HepG2 (cell line): ENCODE measurements at regions not wholly inside any gene's neighbourhood (a gene's known extent, or its start where the extent isn't known, plus 50 kb on each side); places are given as distances from the start of the nearest gene placed in this dataset.

Experiments used
- ATAC-seq: fragments of 200-7000 bp; cut with Tn5 transposase; 3 replicates; pipeline ENCODE4 v1.9.1; 2020; ENCODE audit warnings: mild to moderate bottlenecking, moderate library complexity
- BruUV-seq: library from RNA; stranded (reverse); fragments of 400-500 nt; replicated peaks from 2 replicates; lab custom pipeline; 2021; lab: Mats Ljungman, UMichigan
- CTCF ChIA-PET: fragments of 300-600 bp; formaldehyde crosslinking; extraction: SDS; loops from one replicate; lab custom pipeline; 2021; ENCODE audit warnings: low total read pairs, inconsistent platforms, low intra/inter-chr PET ratio; lab: Yijun Ruan, JAX
- POLR2A ChIA-PET: fragments of 350-600 bp; sonication (Branson Sonifier 250); formaldehyde crosslinking; loops from one replicate; lab custom pipeline; 2020; ENCODE audit warnings: antibody characterized with exemption, inconsistent platforms; lab: Yijun Ruan, JAX
- DNase-seq: peaks from one replicate; pipeline ENCODE4 v3.0.0-alpha.2; 2015; ENCODE audit warnings: low spot score
- FAIRE-seq: peaks from 3 replicates; lab custom pipeline; 2011; peaks lifted over from hg19 to GRCh38; lab: Jason Lieb, UNC
- H2AFZ ChIP-seq: one replicate; pipeline ENCODE4 v1.6.1; 2011; ENCODE audit warnings: low read length, inconsistent platforms
- H3K27ac ChIP-seq: fragments of 300-600 bp; 3 replicates; pipeline ENCODE4 v1.8.0; 2011; ENCODE audit warnings: mixed run types, mild to moderate bottlenecking, mixed read lengths, low read length, inconsistent platforms; ENCODE audit not compliant: insufficient read depth; ENCODE audit errors: extremely low read length
- H3K27me3 ChIP-seq, 2 experiments: fragments of 200-600 bp in 1 of 2; 2 replicates in 1 of 2; 3 replicates in 1 of 2; pipeline versions ENCODE4 v1.6.0 to v1.8.0; 2011; ENCODE audit warnings: low read length in 2 of 2, mild to moderate bottlenecking in 2 of 2, moderate library complexity in 2 of 2, inconsistent platforms in 1 of 2; ENCODE audit not compliant: insufficient read depth in 2 of 2, control insufficient read depth in 1 of 2
- H3K36me3 ChIP-seq, 2 experiments: fragments of 200-600 bp in 1 of 2; replicated peaks in 1 of 2; 2 replicates in 1 of 2; 3 replicates in 1 of 2; pipeline versions ENCODE4 v1.5.1 to v1.8.0; 2011; ENCODE audit warnings: low read length in 2 of 2, inconsistent platforms in 1 of 2; ENCODE audit not compliant: insufficient read depth in 2 of 2, control insufficient read depth in 1 of 2
- H3K4me1 ChIP-seq: 2 replicates; pipeline ENCODE4 v1.5.1; 2012; ENCODE audit warnings: low read length, inconsistent platforms; ENCODE audit not compliant: insufficient read depth
- H3K4me2 ChIP-seq: 2 replicates; pipeline ENCODE4 v1.6.0; 2011; ENCODE audit warnings: low read depth, low read length, inconsistent platforms
- H3K4me3 ChIP-seq, 3 experiments: fragments of 200-600 bp in 1 of 3; sonication (generic), shearing (Covaris generic) in 1 of 3; replicated peaks in 1 of 3; 2 replicates each; pipeline ENCODE4 v1.5.1; 2011 to 2016; ENCODE audit warnings: low read length in 3 of 3, inconsistent platforms in 2 of 3, low read depth in 2 of 3, mild to moderate bottlenecking in 2 of 3, control low read depth in 1 of 3, mixed read lengths in 1 of 3; ENCODE audit not compliant: insufficient read depth in 1 of 3
- H3K79me2 ChIP-seq: one replicate; pipeline ENCODE4 v1.6.1; 2011; ENCODE audit warnings: low read length, inconsistent platforms; ENCODE audit not compliant: insufficient read depth
- H3K9ac ChIP-seq: 2 replicates; pipeline ENCODE4 v1.6.0; 2011; ENCODE audit warnings: mild to moderate bottlenecking, low read depth, low read length, inconsistent platforms; ENCODE audit not compliant: insufficient read depth
- H3K9me3 ChIP-seq: 2 replicates; pipeline ENCODE4 v1.5.1; 2012; ENCODE audit warnings: mild to moderate bottlenecking, low read length
- H4K20me1 ChIP-seq: 2 replicates; pipeline ENCODE4 v1.6.0; 2011; ENCODE audit warnings: inconsistent platforms, mild to moderate bottlenecking, low read length, moderate library complexity; ENCODE audit not compliant: insufficient read depth
- CBX2 ChIP-seq, 2 experiments: fragments of 200-600 bp in 1 of 2; sonication (generic); formaldehyde crosslinking in 1 of 2; IDR thresholded peaks; 2 replicates each; pipeline versions ENCODE4 v1.7.0 to v1.8.1; 2018 to 2022; ENCODE audit warnings: low read depth in 2 of 2, low read length in 1 of 2, mild to moderate bottlenecking in 1 of 2, missing genetic modification reagents in 1 of 2
- CENPX ChIP-seq: sonication (generic); formaldehyde crosslinking; IDR thresholded peaks from 2 replicates; pipeline ENCODE4 v1.9.0; 2021; ENCODE audit warnings: mild to moderate bottlenecking, missing genetic modification reagents, moderate library complexity
- EHMT2 ChIP-seq: fragments of 200-600 bp; sonication (generic); IDR thresholded peaks from 2 replicates; pipeline ENCODE4 v1.7.0; 2017; ENCODE audit warnings: antibody characterized with exemption, low read depth, low read length, borderline replicate concordance
- HOXA9 ChIP-seq: sonication (generic); formaldehyde crosslinking; IDR thresholded peaks from 2 replicates; pipeline ENCODE4 v1.8.1; 2022; ENCODE audit warnings: missing genetic modification reagents, mild to moderate bottlenecking, moderate library complexity, borderline replicate concordance
- PHF21A ChIP-seq: sonication (generic); formaldehyde crosslinking; IDR thresholded peaks from 2 replicates; pipeline ENCODE4 v1.5.0; 2020; ENCODE audit warnings: mild to moderate bottlenecking, missing genetic modification reagents
- PITX1 ChIP-seq: sonication (generic); formaldehyde crosslinking; IDR thresholded peaks from 2 replicates; pipeline ENCODE4 v1.5.1; 2020; ENCODE audit warnings: mild to moderate bottlenecking, missing genetic modification reagents
- SYNCRIP ChIP-seq: fragments of 200-400 bp; formaldehyde crosslinking; IDR thresholded peaks from 2 replicates; pipeline ENCODE4 v1.6.1; 2018; ENCODE audit warnings: mild to moderate bottlenecking, low read depth, low read length; ENCODE audit not compliant: insufficient read depth
- TBX2 ChIP-seq: sonication (generic); formaldehyde crosslinking; IDR thresholded peaks from 2 replicates; pipeline ENCODE4 v1.5.0; 2020; ENCODE audit warnings: missing genetic modification reagents, mild to moderate bottlenecking, borderline replicate concordance
- ZFP41 ChIP-seq: sonication (generic); formaldehyde crosslinking; IDR thresholded peaks from 2 replicates; pipeline ENCODE4 v1.4.0; 2020; ENCODE audit warnings: mild to moderate bottlenecking, missing genetic modification reagents, borderline replicate concordance
- ZMAT3 ChIP-seq: sonication (generic); formaldehyde crosslinking; conservative IDR thresholded peaks from 2 replicates; pipeline ENCODE4 v1.7.0; 2021; ENCODE audit warnings: missing genetic modification reagents
- ZNF451 ChIP-seq: sonication (generic); formaldehyde crosslinking; IDR thresholded peaks from 2 replicates; pipeline ENCODE4 v1.5.0; 2020; ENCODE audit warnings: mild to moderate bottlenecking, missing genetic modification reagents
- ZNF883 ChIP-seq: sonication (generic); formaldehyde crosslinking; IDR thresholded peaks from 2 replicates; pipeline ENCODE4 v1.5.1; 2020; ENCODE audit warnings: mild to moderate bottlenecking, missing genetic modification reagents; ENCODE audit errors: not compliant biosample characterization
- WGBS: methylation state at CpG from one replicate; pipeline ENCODE4 v1.1.6; 2017; ENCODE audit warnings: low lambda C conversion rate; 5-methylcytosine and 5-hydroxymethylcytosine counted together
- in situ Hi-C: cut with HindIII; loops from 2 replicates; pipeline ENCODE4 v1.10.0; 2017; ENCODE audit warnings: low pct_unique_long_range_greater_than_20kb; ENCODE audit not compliant: extremely low pct_ligation_motif_present
- intact Hi-C: fragments of 100-400 bp; cut with micrococcal nuclease; formaldehyde crosslinking; loops from one replicate; pipeline ENCODE4 v1.10.0; 2022; ENCODE audit not compliant: unreplicated experiment
- TF ChIP-seq, protein P1 (sequence below): sonication (generic); formaldehyde crosslinking; IDR thresholded peaks from 2 replicates; pipeline ENCODE4 v1.4.0; 2020; ENCODE audit warnings: missing genetic modification reagents
- TF ChIP-seq, protein P2 (sequence below), 2 experiments: IDR thresholded peaks; 2 replicates each; pipeline ENCODE4 v1.6.1; 2011 to 2012; ENCODE audit warnings: low read length in 2 of 2, borderline replicate concordance in 1 of 2, low read depth in 1 of 2, mild to moderate bottlenecking in 1 of 2, moderate library complexity in 1 of 2

- TF ChIP-seq, protein P1, sequence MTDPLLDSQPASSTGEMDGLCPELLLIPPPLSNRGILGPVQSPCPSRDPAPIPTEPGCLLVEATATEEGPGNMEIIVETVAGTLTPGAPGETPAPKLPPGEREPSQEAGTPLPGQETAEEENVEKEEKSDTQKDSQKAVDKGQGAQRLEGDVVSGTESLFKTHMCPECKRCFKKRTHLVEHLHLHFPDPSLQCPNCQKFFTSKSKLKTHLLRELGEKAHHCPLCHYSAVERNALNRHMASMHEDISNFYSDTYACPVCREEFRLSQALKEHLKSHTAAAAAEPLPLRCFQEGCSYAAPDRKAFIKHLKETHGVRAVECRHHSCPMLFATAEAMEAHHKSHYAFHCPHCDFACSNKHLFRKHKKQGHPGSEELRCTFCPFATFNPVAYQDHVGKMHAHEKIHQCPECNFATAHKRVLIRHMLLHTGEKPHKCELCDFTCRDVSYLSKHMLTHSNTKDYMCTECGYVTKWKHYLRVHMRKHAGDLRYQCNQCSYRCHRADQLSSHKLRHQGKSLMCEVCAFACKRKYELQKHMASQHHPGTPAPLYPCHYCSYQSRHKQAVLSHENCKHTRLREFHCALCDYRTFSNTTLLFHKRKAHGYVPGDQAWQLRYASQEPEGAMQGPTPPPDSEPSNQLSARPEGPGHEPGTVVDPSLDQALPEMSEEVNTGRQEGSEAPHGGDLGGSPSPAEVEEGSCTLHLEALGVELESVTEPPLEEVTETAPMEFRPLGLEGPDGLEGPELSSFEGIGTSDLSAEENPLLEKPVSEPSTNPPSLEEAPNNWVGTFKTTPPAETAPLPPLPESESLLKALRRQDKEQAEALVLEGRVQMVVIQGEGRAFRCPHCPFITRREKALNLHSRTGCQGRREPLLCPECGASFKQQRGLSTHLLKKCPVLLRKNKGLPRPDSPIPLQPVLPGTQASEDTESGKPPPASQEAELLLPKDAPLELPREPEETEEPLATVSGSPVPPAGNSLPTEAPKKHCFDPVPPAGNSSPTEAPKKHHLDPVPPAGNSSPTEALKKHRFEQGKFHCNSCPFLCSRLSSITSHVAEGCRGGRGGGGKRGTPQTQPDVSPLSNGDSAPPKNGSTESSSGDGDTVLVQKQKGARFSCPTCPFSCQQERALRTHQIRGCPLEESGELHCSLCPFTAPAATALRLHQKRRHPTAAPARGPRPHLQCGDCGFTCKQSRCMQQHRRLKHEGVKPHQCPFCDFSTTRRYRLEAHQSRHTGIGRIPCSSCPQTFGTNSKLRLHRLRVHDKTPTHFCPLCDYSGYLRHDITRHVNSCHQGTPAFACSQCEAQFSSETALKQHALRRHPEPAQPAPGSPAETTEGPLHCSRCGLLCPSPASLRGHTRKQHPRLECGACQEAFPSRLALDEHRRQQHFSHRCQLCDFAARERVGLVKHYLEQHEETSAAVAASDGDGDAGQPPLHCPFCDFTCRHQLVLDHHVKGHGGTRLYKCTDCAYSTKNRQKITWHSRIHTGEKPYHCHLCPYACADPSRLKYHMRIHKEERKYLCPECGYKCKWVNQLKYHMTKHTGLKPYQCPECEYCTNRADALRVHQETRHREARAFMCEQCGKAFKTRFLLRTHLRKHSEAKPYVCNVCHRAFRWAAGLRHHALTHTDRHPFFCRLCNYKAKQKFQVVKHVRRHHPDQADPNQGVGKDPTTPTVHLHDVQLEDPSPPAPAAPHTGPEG (CRISPR knock-in tag) = no peak
- TF ChIP-seq PITX1 (CRISPR knock-in tag) (no peak), ZMAT3 (no peak), ZFP41 (CRISPR knock-in tag) (no peak), HOXA9 (CRISPR knock-in tag) (no peak), ZNF451 (no peak)
These were observed 282.6 kb upstream of the GRID2 start (continued) for GRCh38 chr4:92021203-92021602.

- H3K4me1 ChIP-seq = no peaks in the 10 kb centered on the region
- no peak overlapping the region for H2AFZ ChIP-seq
- DNase-seq (no peak), ATAC-seq (no peak), FAIRE-seq (no peak)
- no peak overlapping the region for H3K4me3 ChIP-seq
- no peaks in the 10 kb centered on the region for H4K20me1 ChIP-seq
- no peaks in the 10 kb centered on the region for H3K27me3 ChIP-seq
- 0 out of 2 replicates have a peak, but pooled peaks cover 4% of the 10 kb centered on the region for H3K9me3 ChIP-seq
- H3K27ac ChIP-seq = no peak overlapping the region
- ChIA-PET CTCF (no interaction called here), POLR2A (no interaction called here)
- intact Hi-C loops = no loop called here
- in situ Hi-C loops = no loop called here
- WGBS = 3% methylated on average over 2 of the region's 2 CpGs
- no TSS peak for BruUV-seq
- no peak overlapping the region for H3K9ac ChIP-seq
- no peaks in the 10 kb centered on the region for H3K79me2 ChIP-seq
- H3K4me2 ChIP-seq = no peak overlapping the region
- TF ChIP-seq, protein P2, sequence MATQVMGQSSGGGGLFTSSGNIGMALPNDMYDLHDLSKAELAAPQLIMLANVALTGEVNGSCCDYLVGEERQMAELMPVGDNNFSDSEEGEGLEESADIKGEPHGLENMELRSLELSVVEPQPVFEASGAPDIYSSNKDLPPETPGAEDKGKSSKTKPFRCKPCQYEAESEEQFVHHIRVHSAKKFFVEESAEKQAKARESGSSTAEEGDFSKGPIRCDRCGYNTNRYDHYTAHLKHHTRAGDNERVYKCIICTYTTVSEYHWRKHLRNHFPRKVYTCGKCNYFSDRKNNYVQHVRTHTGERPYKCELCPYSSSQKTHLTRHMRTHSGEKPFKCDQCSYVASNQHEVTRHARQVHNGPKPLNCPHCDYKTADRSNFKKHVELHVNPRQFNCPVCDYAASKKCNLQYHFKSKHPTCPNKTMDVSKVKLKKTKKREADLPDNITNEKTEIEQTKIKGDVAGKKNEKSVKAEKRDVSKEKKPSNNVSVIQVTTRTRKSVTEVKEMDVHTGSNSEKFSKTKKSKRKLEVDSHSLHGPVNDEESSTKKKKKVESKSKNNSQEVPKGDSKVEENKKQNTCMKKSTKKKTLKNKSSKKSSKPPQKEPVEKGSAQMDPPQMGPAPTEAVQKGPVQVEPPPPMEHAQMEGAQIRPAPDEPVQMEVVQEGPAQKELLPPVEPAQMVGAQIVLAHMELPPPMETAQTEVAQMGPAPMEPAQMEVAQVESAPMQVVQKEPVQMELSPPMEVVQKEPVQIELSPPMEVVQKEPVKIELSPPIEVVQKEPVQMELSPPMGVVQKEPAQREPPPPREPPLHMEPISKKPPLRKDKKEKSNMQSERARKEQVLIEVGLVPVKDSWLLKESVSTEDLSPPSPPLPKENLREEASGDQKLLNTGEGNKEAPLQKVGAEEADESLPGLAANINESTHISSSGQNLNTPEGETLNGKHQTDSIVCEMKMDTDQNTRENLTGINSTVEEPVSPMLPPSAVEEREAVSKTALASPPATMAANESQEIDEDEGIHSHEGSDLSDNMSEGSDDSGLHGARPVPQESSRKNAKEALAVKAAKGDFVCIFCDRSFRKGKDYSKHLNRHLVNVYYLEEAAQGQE (IDR thresholded peaks at IDR 0.05; ENCODE audit: borderline replicate concordance in 1 of 2, low read depth in 1 of 2, low read length in 2 of 2) = no peak
- TF ChIP-seq EHMT2 (no peak), TBX2 (CRISPR knock-in tag) (no peak), CBX2 (IDR thresholded peaks at IDR 0.05; ENCODE audit: low read depth, low read length) (no peak), CBX2 (CRISPR knock-in tag; IDR thresholded peaks at IDR 0.05; ENCODE audit: low read depth) (no peak), ZNF883 (CRISPR knock-in tag) (no peak), PHF21A (no peak), SYNCRIP (no peak), CENPX (CRISPR knock-in tag) (no peak)
- H3K36me3 ChIP-seq = no peaks in the 10 kb centered on the region
These were observed 282.0 kb upstream of the GRID2 start for GRCh38 chr4:92021788-92022187.
